ENCODE measurements at regions not wholly inside any gene's neighbourhood (a gene's known extent, or its start where the extent isn't known, plus 50 kb on each side); places are given as distances from the start of the nearest gene placed in this dataset.

GRCh38 chr3:102038477-102039142 lies 189.3 kb downstream of the NFKBIZ start (continued):
- TF ChIP-seq, protein P1, sequence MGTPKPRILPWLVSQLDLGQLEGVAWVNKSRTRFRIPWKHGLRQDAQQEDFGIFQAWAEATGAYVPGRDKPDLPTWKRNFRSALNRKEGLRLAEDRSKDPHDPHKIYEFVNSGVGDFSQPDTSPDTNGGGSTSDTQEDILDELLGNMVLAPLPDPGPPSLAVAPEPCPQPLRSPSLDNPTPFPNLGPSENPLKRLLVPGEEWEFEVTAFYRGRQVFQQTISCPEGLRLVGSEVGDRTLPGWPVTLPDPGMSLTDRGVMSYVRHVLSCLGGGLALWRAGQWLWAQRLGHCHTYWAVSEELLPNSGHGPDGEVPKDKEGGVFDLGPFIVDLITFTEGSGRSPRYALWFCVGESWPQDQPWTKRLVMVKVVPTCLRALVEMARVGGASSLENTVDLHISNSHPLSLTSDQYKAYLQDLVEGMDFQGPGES (IDR thresholded peaks at IDR 0.05), result no peak
- TF ChIP-seq RFX5 (IDR thresholded peaks at IDR 0.05; ENCODE audit: low read depth, low read length) (no peak), MEF2B (IDR thresholded peaks at IDR 0.05; ENCODE audit: partially characterized antibody, poor library complexity, severe bottlenecking) (peak; percentile 97), TBL1XR1 (IDR thresholded peaks at IDR 0.05; ENCODE audit: low read depth, low read length) (peak; percentile 91), BCLAF1 (IDR thresholded peaks at IDR 0.05) (no peak), NRF1 (conservative IDR thresholded peaks at IDR 0.05; ENCODE audit: low read depth, low read length) (no peak), PAX5 (IDR thresholded peaks at IDR 0.05; ENCODE audit: borderline replicate concordance, low read depth, low read length) (peak; percentile 75; the same call in 1 of the 2 replicates), STAT3 (IDR thresholded peaks at IDR 0.05; ENCODE audit: low read depth, low read length) (peak; percentile 96), SIN3A (IDR thresholded peaks at IDR 0.05; ENCODE audit: low read depth, low read length) (no peak), HDGF (IDR thresholded peaks at IDR 0.05) (peak; percentile 95), JUNB (IDR thresholded peaks at IDR 0.05) (no peak), EP300 (IDR thresholded peaks at IDR 0.05; ENCODE audit: borderline replicate concordance in 1 of 2, control insufficient read depth in 1 of 2, low read depth in 2 of 2, low read length in 2 of 2) (peak; percentile 87 to 94), SIX5 (IDR thresholded peaks at IDR 0.05; ENCODE audit: low read depth, low read length, severe bottlenecking) (no peak), BCL11A (IDR thresholded peaks at IDR 0.05; ENCODE audit: low read depth, low read length) (peak; percentile 86), SPI1 (IDR thresholded peaks at IDR 0.05; ENCODE audit: borderline replicate concordance, insufficient read depth, low read depth, low read length) (peak; percentile 12; the same call in 1 of the 2 replicates), RELA (IDR thresholded peaks at IDR 0.05; ENCODE audit: borderline replicate concordance, partially characterized antibody) (no peak), CUX1 (IDR thresholded peaks at IDR 0.05; ENCODE audit: insufficient replicate concordance, low read depth, low read length) (no peak)
- TF ChIP-seq, protein P2, sequence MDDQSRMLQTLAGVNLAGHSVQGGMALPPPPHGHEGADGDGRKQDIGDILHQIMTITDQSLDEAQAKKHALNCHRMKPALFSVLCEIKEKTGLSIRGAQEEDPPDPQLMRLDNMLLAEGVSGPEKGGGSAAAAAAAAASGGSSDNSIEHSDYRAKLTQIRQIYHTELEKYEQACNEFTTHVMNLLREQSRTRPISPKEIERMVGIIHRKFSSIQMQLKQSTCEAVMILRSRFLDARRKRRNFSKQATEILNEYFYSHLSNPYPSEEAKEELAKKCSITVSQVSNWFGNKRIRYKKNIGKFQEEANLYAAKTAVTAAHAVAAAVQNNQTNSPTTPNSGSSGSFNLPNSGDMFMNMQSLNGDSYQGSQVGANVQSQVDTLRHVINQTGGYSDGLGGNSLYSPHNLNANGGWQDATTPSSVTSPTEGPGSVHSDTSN (IDR thresholded peaks at IDR 0.05; ENCODE audit: insufficient replicate concordance, low read depth, low read length), result no peak
